IPS DF 19.7 (cell line): ENCODE measurements at regions not wholly inside any gene's neighbourhood (a gene's known extent, or its start where the extent isn't known, plus 50 kb on each side); places are given as distances from the start of the nearest gene placed in this dataset.
A peak's percentile ranks its signal among the peaks of the same experiment; 100 is the strongest.

Source experiments
- DNase-seq: peaks from one replicate; pipeline ENCODE4 v3.0.0-alpha.2; 2013; ENCODE audit warnings: low read depth, low spot score

DNA sequence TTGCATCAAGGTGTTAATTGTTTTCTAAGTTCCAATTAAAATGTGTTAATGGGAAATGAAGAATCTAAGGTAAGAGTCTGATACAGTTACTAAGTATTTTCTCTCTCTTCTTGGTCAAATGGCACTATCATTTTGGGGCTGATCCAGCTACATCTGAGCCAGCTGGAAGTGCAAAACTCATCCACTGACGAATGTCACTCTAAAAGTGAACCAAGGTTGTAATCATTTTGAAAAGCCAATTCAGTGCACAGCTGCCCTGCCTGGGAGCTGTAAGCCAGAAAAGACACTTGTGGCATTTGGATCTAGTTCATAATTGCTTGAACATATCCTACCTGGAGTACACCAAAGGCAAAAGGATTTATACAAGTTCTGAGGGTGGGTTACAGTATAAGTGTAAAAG is 1011.3 kb downstream of the AACS start:
- DNase-seq = no peak

GRCh38 chr12:126083926-126084325 is 1018.7 kb downstream of the AACS start:
- no peak for DNase-seq

DNA sequence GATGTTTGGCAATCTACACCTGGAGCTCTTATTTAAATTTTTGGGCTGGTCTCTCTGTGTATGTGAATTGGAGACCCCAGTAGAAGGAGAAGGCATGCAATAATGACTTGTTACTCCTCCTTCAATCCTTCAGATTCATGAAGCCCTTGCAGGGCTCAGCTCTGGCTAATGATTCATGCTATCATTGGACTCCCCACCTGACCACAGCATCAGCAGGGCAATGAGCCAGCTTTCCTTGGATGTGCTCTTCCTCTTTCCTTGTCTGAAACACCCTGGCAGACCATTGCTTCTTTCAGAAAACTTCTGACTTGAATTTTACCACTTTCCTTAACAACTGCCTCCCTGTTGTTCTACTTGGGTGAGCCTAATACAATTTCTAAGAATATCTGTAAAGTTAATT is 1019.2 kb downstream of the AACS start:
- DNase-seq = no peak

GRCh38 chr12:126086242-126086641 is 1021.0 kb downstream of the AACS start:
- no peak for DNase-seq

- no peak for DNase-seq
Measured at GRCh38 chr12:126087692-126088091, 1022.5 kb downstream of the AACS start.

DNA sequence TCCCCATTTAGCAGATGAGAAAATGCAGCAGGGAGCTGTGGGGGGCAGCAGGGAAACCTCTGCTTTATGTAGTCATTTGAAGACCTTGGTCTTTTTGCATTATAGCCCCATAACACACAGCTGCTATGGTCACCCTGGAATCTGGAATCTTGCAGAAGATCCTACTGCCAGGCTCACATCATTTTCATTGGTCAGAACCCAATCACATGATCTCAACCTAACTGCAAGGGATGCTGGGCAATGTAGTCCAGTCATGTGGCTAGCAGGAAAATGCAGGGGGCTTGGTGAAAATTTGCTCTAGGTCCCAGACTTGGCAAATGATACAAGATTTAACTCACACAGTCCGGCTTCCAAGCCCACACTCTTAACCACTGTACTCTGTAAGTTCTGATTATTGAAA is 1028.7 kb downstream of the AACS start:
- DNase-seq = peak; percentile 59

GRCh38 chr12:126095748-126096510 is 1030.7 kb downstream of the AACS start:
- DNase-seq = no peak

- no peak for DNase-seq
Measured at GRCh38 chr12:126106706-126107105, 1041.5 kb downstream of the AACS start.

DNA sequence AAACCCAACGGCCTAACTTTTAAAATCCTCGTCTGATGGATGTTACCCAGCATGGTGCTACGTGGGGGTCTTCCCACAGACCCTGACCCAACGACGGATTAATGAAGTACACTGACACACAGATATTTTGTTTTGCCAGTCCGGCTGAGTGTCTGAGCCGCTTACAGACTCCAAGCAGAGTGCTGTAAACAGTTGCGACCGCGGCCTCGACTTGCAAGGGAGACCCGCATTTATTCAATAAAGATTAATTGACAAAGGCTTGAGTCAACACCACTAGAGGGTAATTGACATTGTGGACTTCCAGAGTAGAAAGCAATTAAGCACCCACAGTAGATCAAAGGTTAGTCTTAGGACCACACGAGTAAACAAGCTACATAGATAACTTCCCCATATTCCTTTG is 1042.4 kb downstream of the AACS start:
- no peak for DNase-seq

DNA sequence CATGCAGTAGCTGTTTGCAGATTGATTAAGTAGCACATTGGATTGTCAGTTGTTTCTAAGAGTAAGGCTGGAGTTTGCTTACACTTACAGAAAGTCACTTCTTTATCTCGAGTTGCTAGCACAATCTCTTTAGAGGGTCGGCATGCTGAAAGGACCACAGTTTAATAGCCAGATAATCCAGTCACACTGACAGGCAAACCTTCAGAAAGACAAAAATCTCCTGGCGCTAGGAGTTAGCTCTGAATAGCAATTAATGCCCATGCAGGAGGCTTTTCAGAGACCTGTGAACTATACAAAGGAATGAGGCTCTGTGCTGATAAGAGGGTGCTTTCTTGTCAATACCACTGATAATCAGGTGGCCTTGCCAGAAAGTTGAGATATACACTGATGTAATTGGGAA is 1043.0 kb downstream of the AACS start:
- no peak for DNase-seq

DNA sequence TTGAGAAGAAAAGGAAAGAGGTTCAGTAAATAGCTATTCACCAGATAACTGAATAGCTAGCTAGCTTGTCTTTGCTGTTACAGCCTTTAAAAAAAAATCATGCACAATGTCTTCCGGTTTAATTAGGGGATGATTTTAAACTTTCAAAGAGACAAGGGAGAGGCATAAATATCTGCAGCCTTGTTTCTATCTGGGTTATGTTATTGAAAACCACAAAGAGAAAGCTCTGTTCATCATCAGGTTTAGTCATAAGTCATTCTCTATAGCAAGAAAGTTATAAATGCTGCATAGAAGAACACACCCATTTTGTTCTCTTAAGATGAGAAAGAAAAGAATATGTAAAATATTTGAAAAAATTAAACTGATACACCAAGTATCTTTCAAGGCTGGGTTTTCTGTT is 1046.9 kb downstream of the AACS start:
- DNase-seq = no peak

GRCh38 chr12:126112849-126113248 is 1047.6 kb downstream of the AACS start:
- DNase-seq = no peak

GRCh38 chr12:126114441-126114840 is 1049.2 kb downstream of the AACS start:
- DNase-seq = no peak

DNA sequence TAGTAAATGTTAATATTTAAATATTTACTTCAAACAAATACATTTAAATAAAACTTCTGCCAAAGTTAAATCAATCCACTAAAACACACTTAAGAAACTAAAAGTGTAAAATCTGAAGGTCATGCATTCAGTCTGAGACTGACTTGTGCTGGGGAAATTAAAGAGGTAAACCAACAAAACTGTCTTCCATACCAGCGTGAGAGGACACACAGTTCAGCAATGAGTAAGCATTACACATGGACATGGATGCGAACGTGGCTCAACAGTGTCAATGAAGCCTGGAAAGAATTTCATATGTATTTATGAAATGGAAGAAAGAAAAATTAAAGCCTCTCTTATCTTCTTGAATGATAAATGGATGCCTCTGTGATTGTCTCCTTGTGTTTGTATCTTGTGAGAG is 1052.3 kb downstream of the AACS start:
- no peak for DNase-seq

- DNase-seq = no peak
Measured at GRCh38 chr12:126139355-126139754, 1074.1 kb downstream of the AACS start.

GRCh38 chr12:126144603-126145002 is 1079.4 kb downstream of the AACS start:
- no peak for DNase-seq

GRCh38 chr12:126147321-126147720 is 1082.1 kb downstream of the AACS start:
- no peak for DNase-seq

- DNase-seq = peak; percentile 38
Measured at GRCh38 chr12:126156806-126157574, 1091.8 kb downstream of the AACS start.

GRCh38 chr12:126157575-126157966 is 1092.3 kb downstream of the AACS start:
- no peak for DNase-seq

GRCh38 chr12:126159139-126159538 is 1093.9 kb downstream of the AACS start:
- DNase-seq = no peak

DNA sequence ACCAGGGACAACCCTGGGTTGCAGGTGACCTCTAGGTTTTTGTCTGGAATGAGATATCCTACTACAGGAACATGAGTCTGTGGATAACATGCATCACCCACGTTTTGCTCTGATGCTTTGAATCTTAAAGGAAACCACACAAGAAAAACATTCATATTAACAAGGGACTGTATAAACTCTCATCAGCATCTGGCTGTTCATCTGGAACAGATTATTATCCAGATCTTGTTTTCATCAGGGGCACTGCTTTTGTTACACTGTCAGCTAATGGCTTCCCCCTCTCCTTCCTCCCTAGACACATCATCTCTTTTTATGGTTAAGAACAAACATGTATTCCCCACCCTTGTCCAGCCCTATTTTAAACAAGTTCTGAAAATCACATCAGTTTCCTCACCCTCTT is 1095.7 kb downstream of the AACS start:
- DNase-seq = no peak

GRCh38 chr12:126163984-126164383 is 1098.7 kb downstream of the AACS start:
- DNase-seq = no peak

GRCh38 chr12:126171937-126172559 is 1106.8 kb downstream of the AACS start:
- no peak for DNase-seq
